Fibroblast of skin of right quadriceps (primary cell): ENCODE measurements at regions not wholly inside any gene's neighbourhood (a gene's known extent, or its start where the extent isn't known, plus 50 kb on each side); places are given as distances from the start of the nearest gene placed in this dataset.
A peak's percentile ranks its signal among the peaks of the same experiment; 100 is the strongest.
"Not testable (repeated sequence)": the region's sequence is repeated elsewhere in the genome, so short reads cannot be mapped to it uniquely, and the experiment has no call there.

Experiments
- DNase-seq: peaks from one replicate; pipeline ENCODE4 v3.0.0-alpha.2; 2013

GRCh38 chr18:21928925-21929324, 188.3 kb downstream of the MIB1 start:
- no peak for DNase-seq

GRCh38 chr18:21930177-21930576, 189.6 kb downstream of the MIB1 start:
- DNase-seq: no peak

- DNase-seq: no peak
Measured at GRCh38 chr18:21933931-21934765, 193.6 kb downstream of the MIB1 start.

- DNase-seq: no peak
Measured at GRCh38 chr18:21934766-21935015, 194.1 kb downstream of the MIB1 start.

GRCh38 chr18:21943456-21943855, 202.9 kb downstream of the MIB1 start:
- DNase-seq: no peak

GRCh38 chr18:21949326-21950015, 208.9 kb downstream of the MIB1 start:
- DNase-seq: no peak

GRCh38 chr18:21955757-21956652, 213.4 kb upstream of the GATA6 start:
- DNase-seq: peak; percentile 49

- no peak for DNase-seq
Measured at GRCh38 chr18:21958263-21958662, 211.1 kb upstream of the GATA6 start.

GRCh38 chr18:21958707-21959450, 210.5 kb upstream of the GATA6 start:
- DNase-seq: no peak

- peak; percentile 3 for DNase-seq
Measured at GRCh38 chr18:21960189-21960588, 209.2 kb upstream of the GATA6 start.

- no peak for DNase-seq
Measured at GRCh38 chr18:21963336-21963735, 206.1 kb upstream of the GATA6 start.

- no peak for DNase-seq
Measured at GRCh38 chr18:21968338-21968737, 201.1 kb upstream of the GATA6 start.

- DNase-seq: no peak
Measured at GRCh38 chr18:21972281-21972680, 197.1 kb upstream of the GATA6 start.

- not testable (repeated sequence) for DNase-seq
Measured at GRCh38 chr18:21975954-21976353, 193.4 kb upstream of the GATA6 start.

GRCh38 chr18:21978546-21979170, 190.7 kb upstream of the GATA6 start:
- no peak for DNase-seq

GRCh38 chr18:21979171-21979560, 190.2 kb upstream of the GATA6 start:
- no peak for DNase-seq

GRCh38 chr18:21979759-21980158, 189.6 kb upstream of the GATA6 start:
- no peak for DNase-seq

GRCh38 chr18:21980744-21981143, 188.6 kb upstream of the GATA6 start:
- DNase-seq: no peak

GRCh38 chr18:21981489-21981888, 187.9 kb upstream of the GATA6 start:
- DNase-seq: not testable (repeated sequence)

- DNase-seq: no peak
Measured at GRCh38 chr18:21991081-21991534, 178.3 kb upstream of the GATA6 start.

- DNase-seq: no peak
Measured at GRCh38 chr18:21991886-21992285, 177.5 kb upstream of the GATA6 start.

- DNase-seq: no peak
Measured at GRCh38 chr18:21996351-21996826, 173.0 kb upstream of the GATA6 start.
